NCI-H82 treated with DMSO at 0.1 percent for 48 hours (cell line): ENCODE measurements at regions not wholly inside any gene's neighbourhood (a gene's known extent, or its start where the extent isn't known, plus 50 kb on each side); places are given as distances from the start of the nearest gene placed in this dataset.

Source experiments
- DNase-seq: peaks from one replicate; lab custom pipeline; 2025; ENCODE audit not compliant: unreplicated experiment; lab: John Stamatoyannopoulos, UW

DNA sequence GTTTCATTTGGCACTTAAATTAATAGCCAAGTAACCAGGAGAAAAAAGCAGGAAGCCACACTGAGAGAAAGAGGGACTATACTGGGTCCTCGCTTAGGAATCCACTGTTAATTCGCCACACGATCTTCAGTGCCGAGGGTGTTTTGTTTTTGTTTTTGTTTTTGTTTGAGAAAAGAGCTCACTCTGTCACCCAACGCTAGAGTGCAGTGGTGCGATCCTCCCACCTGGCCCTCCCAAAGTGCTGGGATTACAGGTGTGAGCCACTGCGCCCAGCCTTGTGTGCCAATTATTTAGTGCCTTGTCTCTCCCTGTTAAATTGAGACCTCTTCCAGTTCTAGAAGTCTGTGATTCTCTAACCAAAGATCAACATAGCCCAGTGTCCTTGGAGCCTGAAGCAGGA, 53.8 kb upstream of the TPM1 start:
- DNase-seq = no peak

DNA sequence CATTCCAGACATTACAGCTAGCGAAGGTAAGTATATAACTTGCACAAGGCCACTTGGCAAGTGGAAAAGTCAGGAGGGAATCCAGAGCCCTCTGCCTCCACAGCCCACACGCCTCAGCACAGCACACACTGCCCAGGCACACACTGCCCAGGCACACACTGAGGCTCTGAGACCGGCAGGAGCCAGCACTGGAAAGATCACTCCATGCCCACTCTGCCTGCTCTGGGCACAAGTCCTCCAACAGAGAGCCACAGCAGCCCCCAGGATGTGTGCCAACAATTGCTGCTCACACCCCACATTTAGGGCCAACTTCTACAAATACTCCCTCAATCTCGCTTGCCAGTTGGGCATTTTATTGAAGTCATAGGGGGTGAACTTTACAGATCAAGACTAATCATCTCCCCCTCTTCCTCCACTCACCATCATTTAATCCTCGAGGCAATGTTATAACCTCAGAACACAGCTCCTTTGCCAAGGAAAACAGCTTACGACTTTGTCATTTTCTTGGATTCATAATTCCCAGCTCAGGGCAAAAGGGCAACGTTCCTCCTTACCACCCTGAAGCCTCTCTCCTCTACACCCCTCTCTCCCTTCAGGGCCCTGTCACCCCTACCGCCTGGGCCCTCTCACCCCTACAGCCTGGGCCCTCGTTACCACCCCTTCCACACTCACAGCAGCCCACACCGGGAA, 53.0 kb upstream of the TPM1 start:
- no peak for DNase-seq

DNA sequence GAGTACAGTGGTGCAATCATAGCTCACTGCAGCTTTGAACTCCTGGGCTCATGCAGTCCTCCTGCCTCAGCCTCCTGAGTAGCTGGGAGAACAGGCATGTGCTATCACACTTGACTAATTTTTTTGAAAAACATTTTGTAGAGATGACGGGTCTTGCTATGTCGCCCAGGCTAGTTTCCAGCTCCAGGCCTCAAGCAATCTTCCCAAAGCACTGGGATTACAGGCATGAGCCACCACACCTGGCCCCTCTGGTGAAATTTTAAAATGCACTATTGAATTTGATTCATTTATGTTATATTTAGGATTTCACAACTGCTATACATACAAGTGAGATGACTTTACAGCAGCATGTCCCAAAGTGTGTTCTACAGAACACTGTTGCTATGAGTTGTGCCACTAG, 50.8 kb upstream of the TPM1 start:
- DNase-seq = no peak

DNA sequence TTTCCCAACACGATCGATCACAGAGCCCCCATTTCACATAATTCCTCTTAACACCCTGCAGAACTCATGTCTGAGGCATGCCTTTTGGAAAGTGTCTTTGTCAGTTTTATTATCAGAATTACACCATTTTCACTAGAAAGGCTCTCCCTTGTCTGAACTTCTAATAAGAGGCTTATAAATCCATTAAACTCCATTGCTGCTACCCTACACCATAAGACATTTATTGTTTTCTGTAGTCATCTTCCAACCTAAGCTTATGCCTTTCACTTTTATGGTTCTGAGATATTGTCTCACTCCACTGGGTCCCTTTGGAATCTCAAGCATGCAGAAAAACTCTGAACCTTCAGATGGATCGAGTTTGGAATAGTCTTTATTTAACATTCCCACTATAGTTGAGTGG, 50.2 kb upstream of the TPM1 start:
- DNase-seq = no peak
